ENCODE measurements at regions not wholly inside any gene's neighbourhood (a gene's known extent, or its start where the extent isn't known, plus 50 kb on each side); places are given as distances from the start of the nearest gene placed in this dataset.

DNA sequence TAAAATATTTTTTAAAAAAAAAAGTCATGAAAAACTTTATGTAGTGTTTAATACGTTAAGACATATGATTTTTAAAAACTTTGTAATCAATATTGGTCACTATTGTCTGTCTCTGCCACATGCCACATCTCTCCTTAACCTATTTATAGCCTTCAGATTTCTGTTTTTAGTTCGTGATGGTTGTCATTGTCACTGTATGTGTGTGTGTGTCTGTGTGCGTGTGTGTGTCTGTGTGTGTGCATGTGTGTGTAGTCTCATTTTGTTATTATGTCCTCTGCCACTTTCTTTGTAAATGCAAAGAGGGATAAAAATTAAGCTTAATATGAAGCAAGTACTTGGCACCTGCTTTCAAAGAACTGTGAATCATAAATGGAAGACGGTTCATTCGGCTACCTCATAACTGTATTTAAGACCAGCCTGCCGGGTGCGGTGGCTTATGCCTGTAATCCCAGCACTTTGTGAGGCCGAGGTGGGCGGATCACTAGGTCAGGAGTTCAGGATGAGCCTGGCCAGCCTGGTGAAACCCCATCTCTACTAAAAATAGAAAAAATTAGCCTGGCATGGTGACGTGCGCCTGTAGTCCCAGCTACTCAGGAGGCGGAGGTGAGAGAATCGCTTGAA is 354.0 kb downstream of the ARL4A start:
- H3K27me3 Mint-ChIP-seq (ENCODE audit: low read depth) = no peaks in the 10 kb centered on the region
- peaks cover 3% of the 10 kb centered on the region for H3K9me3 Mint-ChIP-seq
- H3K36me3 Mint-ChIP-seq (ENCODE audit: low read depth) = no peaks in the 10 kb centered on the region
- H3K27ac Mint-ChIP-seq = no peak overlapping the region
- peaks cover 4% of the 10 kb centered on the region for H3K4me1 Mint-ChIP-seq
- TF ChIP-seq, protein P1, sequence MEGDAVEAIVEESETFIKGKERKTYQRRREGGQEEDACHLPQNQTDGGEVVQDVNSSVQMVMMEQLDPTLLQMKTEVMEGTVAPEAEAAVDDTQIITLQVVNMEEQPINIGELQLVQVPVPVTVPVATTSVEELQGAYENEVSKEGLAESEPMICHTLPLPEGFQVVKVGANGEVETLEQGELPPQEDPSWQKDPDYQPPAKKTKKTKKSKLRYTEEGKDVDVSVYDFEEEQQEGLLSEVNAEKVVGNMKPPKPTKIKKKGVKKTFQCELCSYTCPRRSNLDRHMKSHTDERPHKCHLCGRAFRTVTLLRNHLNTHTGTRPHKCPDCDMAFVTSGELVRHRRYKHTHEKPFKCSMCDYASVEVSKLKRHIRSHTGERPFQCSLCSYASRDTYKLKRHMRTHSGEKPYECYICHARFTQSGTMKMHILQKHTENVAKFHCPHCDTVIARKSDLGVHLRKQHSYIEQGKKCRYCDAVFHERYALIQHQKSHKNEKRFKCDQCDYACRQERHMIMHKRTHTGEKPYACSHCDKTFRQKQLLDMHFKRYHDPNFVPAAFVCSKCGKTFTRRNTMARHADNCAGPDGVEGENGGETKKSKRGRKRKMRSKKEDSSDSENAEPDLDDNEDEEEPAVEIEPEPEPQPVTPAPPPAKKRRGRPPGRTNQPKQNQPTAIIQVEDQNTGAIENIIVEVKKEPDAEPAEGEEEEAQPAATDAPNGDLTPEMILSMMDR (IDR thresholded peaks at IDR 0.05; ENCODE audit: unreplicated experiment in 3 of 3) = no peak
- no peak overlapping the region for H3K4me3 Mint-ChIP-seq

DNA sequence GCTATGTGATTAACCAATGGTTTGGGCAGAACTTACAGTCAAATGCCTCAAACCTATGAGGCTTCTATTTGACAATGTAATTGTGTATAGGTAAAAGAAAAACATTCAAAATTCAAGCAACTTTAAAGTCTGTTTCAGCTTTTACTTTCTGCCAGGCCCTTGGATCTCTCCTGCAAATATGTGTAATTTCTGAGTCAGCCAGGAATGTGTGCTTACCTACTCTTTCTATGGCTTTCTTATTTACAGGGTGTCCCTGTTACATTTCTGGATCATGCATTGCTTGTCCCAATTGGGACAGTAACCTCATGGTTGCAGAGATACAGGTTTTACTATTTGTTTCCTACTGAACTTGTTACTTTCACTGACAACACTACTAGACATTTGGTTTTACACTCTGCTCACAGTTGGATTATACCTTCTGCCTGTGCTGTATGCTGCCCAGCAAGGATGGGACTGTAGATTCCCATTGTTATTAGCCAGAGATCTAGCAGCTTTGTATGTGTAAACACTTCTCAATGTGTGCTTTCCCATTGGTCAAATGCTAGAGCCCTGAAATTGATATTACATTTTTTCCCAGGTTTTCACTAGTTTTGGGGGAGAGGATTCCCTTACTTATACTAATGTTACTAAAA is 355.3 kb downstream of the ARL4A start:
- Mint-ChIP-seq H3K27me3 (ENCODE audit: low read depth) (no peaks in the 10 kb centered on the region), H3K27ac (no peak overlapping the region), H3K36me3 (ENCODE audit: low read depth) (no peaks in the 10 kb centered on the region)

DNA sequence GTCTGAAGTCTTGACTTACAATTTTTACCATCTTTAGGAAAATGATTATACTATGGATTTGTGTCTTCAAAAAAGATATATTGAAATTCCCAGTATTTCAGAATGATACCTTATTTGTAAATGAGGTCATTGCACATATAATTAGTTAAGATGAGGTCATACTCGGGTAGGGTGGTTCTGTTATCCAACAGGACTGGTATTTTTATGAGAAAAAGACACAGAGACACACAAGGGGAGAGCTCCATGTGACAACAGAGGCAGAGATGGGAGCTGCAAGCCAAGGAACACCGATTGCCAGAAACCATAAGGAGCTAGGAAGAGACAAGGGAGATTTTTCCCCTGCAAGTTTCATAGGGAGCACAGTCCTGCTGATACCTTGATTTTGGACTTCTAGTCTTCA is 356.9 kb downstream of the ARL4A start:
- Mint-ChIP-seq H3K36me3 (ENCODE audit: low read depth) (no peaks in the 10 kb centered on the region), H3K27ac (no peak overlapping the region), H3K4me1 (peaks cover 4% of the 10 kb centered on the region), H3K4me3 (no peak overlapping the region), H3K9me3 (no peaks in the 10 kb centered on the region), H3K27me3 (ENCODE audit: low read depth) (no peaks in the 10 kb centered on the region)
- TF ChIP-seq, protein P1 (IDR thresholded peaks at IDR 0.05; ENCODE audit: unreplicated experiment in 3 of 3) = no peak

More for the DNA sequence above, 355.3 kb downstream of the ARL4A start:
- no peak overlapping the region for H3K4me3 Mint-ChIP-seq
- TF ChIP-seq, protein P1 (IDR thresholded peaks at IDR 0.05; ENCODE audit: unreplicated experiment in 3 of 3) = no peak
- no peaks in the 10 kb centered on the region for H3K9me3 Mint-ChIP-seq
- H3K4me1 Mint-ChIP-seq = peaks cover 4% of the 10 kb centered on the region

DNA sequence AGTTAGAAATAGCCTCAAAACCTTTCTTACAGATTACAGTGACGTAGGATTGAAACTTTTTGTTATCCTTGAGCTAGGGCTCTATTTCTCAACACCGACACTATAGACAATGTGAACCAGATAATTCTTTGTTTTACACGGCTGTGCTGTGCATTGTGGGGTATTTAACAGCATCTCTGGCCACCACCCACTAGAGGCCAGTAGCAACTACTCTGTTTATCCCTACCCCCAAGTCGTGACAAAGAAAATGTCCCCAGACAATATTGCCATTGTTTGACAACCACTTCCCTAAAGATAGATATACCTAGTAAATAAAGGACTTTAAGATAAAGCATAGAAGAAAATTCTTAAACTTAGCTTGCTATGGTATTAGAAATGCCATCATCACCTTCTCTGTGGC is 359.6 kb downstream of the ARL4A start:
- Mint-ChIP-seq H3K27ac (no peak overlapping the region), H3K36me3 (ENCODE audit: low read depth) (no peaks in the 10 kb centered on the region), H3K9me3 (no peaks in the 10 kb centered on the region), H3K27me3 (ENCODE audit: low read depth) (no peaks in the 10 kb centered on the region), H3K4me1 (no peaks in the 10 kb centered on the region), H3K4me3 (no peak overlapping the region)
- TF ChIP-seq, protein P1 (IDR thresholded peaks at IDR 0.05; ENCODE audit: unreplicated experiment in 3 of 3) = no peak

DNA sequence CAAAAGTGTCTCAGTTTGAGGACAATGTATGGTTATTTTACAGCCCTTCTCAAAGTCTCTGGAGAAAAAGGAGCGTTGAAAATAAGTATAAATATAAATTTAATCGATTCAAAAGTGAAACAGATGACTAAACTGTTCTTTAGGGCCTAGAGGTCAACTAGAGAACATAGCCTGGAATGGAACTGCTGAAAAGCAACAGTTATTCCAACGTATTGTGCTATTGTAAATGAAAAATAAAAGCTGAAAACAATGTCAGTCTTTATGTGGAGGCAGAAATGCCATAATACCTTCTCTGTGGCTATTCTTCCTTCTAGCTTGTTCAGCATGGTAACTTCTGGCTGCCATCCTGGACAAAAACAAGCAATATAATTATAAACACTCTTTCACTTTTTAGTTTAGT is 362.5 kb downstream of the ARL4A start:
- Mint-ChIP-seq H3K4me3 (no peak overlapping the region), H3K27ac (no peak overlapping the region), H3K36me3 (ENCODE audit: low read depth) (no peaks in the 10 kb centered on the region), H3K9me3 (no peaks in the 10 kb centered on the region), H3K27me3 (ENCODE audit: low read depth) (no peaks in the 10 kb centered on the region), H3K4me1 (no peaks in the 10 kb centered on the region)
- TF ChIP-seq, protein P1 (IDR thresholded peaks at IDR 0.05; ENCODE audit: unreplicated experiment in 3 of 3) = no peak

DNA sequence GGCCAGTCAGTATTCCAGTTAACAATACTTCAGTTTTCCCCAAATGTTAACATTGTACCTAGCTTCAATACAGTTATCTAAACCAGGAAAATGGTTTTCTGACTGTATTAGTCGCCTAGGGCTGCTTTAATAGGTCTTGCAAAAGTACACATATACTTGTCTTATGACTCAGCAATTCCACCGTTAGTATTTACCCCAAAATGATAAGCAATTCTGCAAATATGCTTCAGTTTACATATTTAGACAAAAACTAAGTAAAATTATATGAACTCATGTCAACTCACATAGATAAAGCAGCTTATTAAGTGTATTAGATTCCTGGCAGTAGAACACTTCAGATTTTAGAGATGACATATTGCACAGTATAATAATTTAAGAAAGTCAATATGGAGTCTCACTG is 363.3 kb downstream of the ARL4A start:
- Mint-ChIP-seq H3K36me3 (ENCODE audit: low read depth) (no peaks in the 10 kb centered on the region), H3K4me3 (no peak overlapping the region), H3K27ac (no peak overlapping the region), H3K4me1 (no peaks in the 10 kb centered on the region), H3K9me3 (no peaks in the 10 kb centered on the region), H3K27me3 (ENCODE audit: low read depth) (no peaks in the 10 kb centered on the region)
- TF ChIP-seq, protein P1 (IDR thresholded peaks at IDR 0.05; ENCODE audit: unreplicated experiment in 3 of 3) = no peak
